H9 (cell line): ENCODE measurements at regions not wholly inside any gene's neighbourhood (a gene's known extent, or its start where the extent isn't known, plus 50 kb on each side); places are given as distances from the start of the nearest gene placed in this dataset.

ENCODE experiments used
- DNase-seq: peaks from one replicate; pipeline ENCODE4 v3.0.0-alpha.2; 2017
- H2AFZ ChIP-seq: one replicate; pipeline ENCODE4 v1.6.1; 2013; ENCODE audit warnings: mild to moderate bottlenecking, low read length, control low read depth, moderate library complexity
- H2AK5ac ChIP-seq: 2 replicates; pipeline ENCODE4 v1.6.1; 2013; ENCODE audit warnings: low read length, control low read depth, mixed read lengths; ENCODE audit not compliant: insufficient read length
- H2BK120ac ChIP-seq: one replicate; pipeline ENCODE4 v1.6.1; 2013; ENCODE audit warnings: low read depth, mild to moderate bottlenecking, low read length, control low read depth, inconsistent platforms; ENCODE audit not compliant: poor library complexity, severe bottlenecking
- H2BK12ac ChIP-seq: 2 replicates; pipeline ENCODE4 v1.6.1; 2013; ENCODE audit warnings: low read length, control low read depth, mixed read lengths, low read depth; ENCODE audit not compliant: insufficient read length
- H2BK15ac ChIP-seq: 2 replicates; pipeline ENCODE4 v1.6.1; 2013; ENCODE audit warnings: low read depth, low read length, control low read depth
- H2BK20ac ChIP-seq: one replicate; pipeline ENCODE4 v1.6.1; 2013; ENCODE audit warnings: low read depth, mild to moderate bottlenecking, low read length, control low read depth, inconsistent platforms; ENCODE audit not compliant: poor library complexity, severe bottlenecking
- H2BK5ac ChIP-seq: 2 replicates; pipeline ENCODE4 v1.6.1; 2013; ENCODE audit warnings: low read length, control low read depth, mixed read lengths; ENCODE audit not compliant: insufficient read length
- H3K14ac ChIP-seq: 2 replicates; pipeline ENCODE4 v1.6.1; 2013; ENCODE audit warnings: low read length, control low read depth; ENCODE audit not compliant: insufficient read depth
- H3K18ac ChIP-seq: 2 replicates; pipeline ENCODE4 v1.6.1; 2013; ENCODE audit warnings: low read depth, mild to moderate bottlenecking, mixed read lengths, low read length, control low read depth; ENCODE audit not compliant: insufficient read length
- H3K23ac ChIP-seq: 2 replicates; pipeline ENCODE4 v1.6.1; 2013; ENCODE audit warnings: low read length, control low read depth, mixed read lengths, low read depth; ENCODE audit not compliant: insufficient read length
- H3K23me2 ChIP-seq: 2 replicates; pipeline ENCODE4 v1.6.1; 2013; ENCODE audit warnings: low read depth, mild to moderate bottlenecking, mixed read lengths, low read length, control low read depth; ENCODE audit not compliant: insufficient read length, poor library complexity, severe bottlenecking
- H3K27ac ChIP-seq: 2 replicates; pipeline ENCODE4 v1.5.1; 2013; ENCODE audit warnings: low read length, control low read depth, mixed read lengths, low read depth; ENCODE audit not compliant: insufficient read length
- H3K27me3 ChIP-seq: 2 replicates; pipeline ENCODE4 v1.6.1; 2013; ENCODE audit warnings: low read length, control low read depth, inconsistent platforms; ENCODE audit not compliant: insufficient read depth
- H3K4ac ChIP-seq: 2 replicates; pipeline ENCODE4 v1.6.1; 2013; ENCODE audit warnings: low read depth, mild to moderate bottlenecking, control low read depth, inconsistent platforms, low read length, moderate library complexity
- H3K4me1 ChIP-seq: 2 replicates; pipeline ENCODE4 v1.6.1; 2013; ENCODE audit warnings: low read length, control low read depth, inconsistent platforms; ENCODE audit not compliant: insufficient read depth
- H3K4me2 ChIP-seq: 2 replicates; pipeline ENCODE4 v1.6.1; 2013; ENCODE audit warnings: low read length, control low read depth, mixed read lengths; ENCODE audit not compliant: insufficient read length, insufficient read depth
- H3K56ac ChIP-seq: 2 replicates; pipeline ENCODE4 v1.6.1; 2013; ENCODE audit warnings: low read depth, mild to moderate bottlenecking, mixed read lengths, low read length, control low read depth; ENCODE audit not compliant: insufficient read length
- H3K79me1 ChIP-seq: 2 replicates; pipeline ENCODE4 v1.6.1; 2013; ENCODE audit warnings: low read depth, mild to moderate bottlenecking, moderate library complexity, low read length, control low read depth, inconsistent platforms; ENCODE audit not compliant: insufficient read depth, poor library complexity, severe bottlenecking
- H3K79me2 ChIP-seq: 2 replicates; pipeline ENCODE4 v1.6.1; 2013; ENCODE audit warnings: low read length, control low read depth, inconsistent platforms; ENCODE audit not compliant: insufficient read depth
- H3K9ac ChIP-seq: 2 replicates; pipeline ENCODE4 v1.6.1; 2013; ENCODE audit warnings: low read length, control low read depth, mixed read lengths; ENCODE audit not compliant: insufficient read length; ENCODE audit errors: extremely low read depth
- H3K9me3 ChIP-seq: one replicate; pipeline ENCODE4 v1.6.1; 2013; ENCODE audit warnings: low read depth, low read length, inconsistent platforms; ENCODE audit not compliant: control insufficient read depth
- H3T11ph ChIP-seq: one replicate; pipeline ENCODE4 v1.6.1; 2013; ENCODE audit warnings: mild to moderate bottlenecking, low read length, control low read depth, inconsistent platforms
- H4K20me1 ChIP-seq: one replicate; pipeline ENCODE4 v1.6.1; 2013; ENCODE audit not compliant: control insufficient read depth, insufficient read length, insufficient read depth
- H4K5ac ChIP-seq: 2 replicates; pipeline ENCODE4 v1.6.1; 2013; ENCODE audit warnings: low read depth, mild to moderate bottlenecking, mixed read lengths, low read length, control low read depth; ENCODE audit not compliant: insufficient read length
- H4K8ac ChIP-seq: replicated peaks from 2 replicates; pipeline ENCODE4 v1.6.1; 2013; ENCODE audit warnings: low read length, control low read depth, mixed read lengths, low read depth; ENCODE audit not compliant: insufficient read length
- H4K91ac ChIP-seq: 2 replicates; pipeline ENCODE4 v1.6.1; 2013; ENCODE audit warnings: low read depth, mild to moderate bottlenecking, moderate library complexity, mixed read lengths, low read length, control low read depth; ENCODE audit not compliant: insufficient read length
- H3K27ac Mint-ChIP-seq, 3 experiments: 2 replicates in 2 of 3; 3 replicates in 1 of 3; pipeline ENCODE4 v1.8.0; 2020 to 2021; ENCODE audit warnings: mixed read lengths in 3 of 3, mild to moderate bottlenecking in 1 of 3, moderate library complexity in 1 of 3
- H3K27me3 Mint-ChIP-seq: 2 replicates; pipeline ENCODE4 v1.8.0; 2021; ENCODE audit warnings: low read depth, mild to moderate bottlenecking, moderate library complexity, mixed read lengths
- H3K36me3 Mint-ChIP-seq, 3 experiments: 2 replicates in 2 of 3; 3 replicates in 1 of 3; pipeline ENCODE4 v1.8.0; 2020 to 2021; ENCODE audit warnings: low read depth in 3 of 3, mixed read lengths in 3 of 3; ENCODE audit not compliant: insufficient read depth in 1 of 3
- H3K4me1 Mint-ChIP-seq, 2 experiments: 2 replicates each; pipeline ENCODE4 v1.8.0; 2020; ENCODE audit warnings: mixed read lengths in 2 of 2
- H3K4me3 Mint-ChIP-seq, 2 experiments: 2 replicates in 1 of 2; 3 replicates in 1 of 2; pipeline ENCODE4 v1.8.0; 2020 to 2021; ENCODE audit warnings: mild to moderate bottlenecking in 2 of 2, mixed read lengths in 2 of 2, moderate library complexity in 1 of 2
- H3K9me3 Mint-ChIP-seq, 2 experiments: 2 replicates in 1 of 2; 3 replicates in 1 of 2; pipeline ENCODE4 v1.8.0; 2020; ENCODE audit warnings: mild to moderate bottlenecking in 2 of 2, mixed read lengths in 2 of 2, moderate library complexity in 1 of 2
- CTCF ChIP-seq: fragments of 200-600 bp; sonication (generic); conservative IDR thresholded peaks from 3 replicates; pipeline ENCODE4 v1.8.0; 2021; ENCODE audit warnings: antibody characterized with exemption, mild to moderate bottlenecking
- WGBS: extraction: QIAGEN DNeasy Blood & Tissue Kit; methylation state at CpG from one replicate; pipeline ENCODE4 v1.1.7; 2013; ENCODE audit warnings: missing lambda C conversion rate, low lambda C conversion rate, mixed read lengths; ENCODE audit not compliant: insufficient read length; ENCODE audit errors: extremely low coverage; 5-methylcytosine and 5-hydroxymethylcytosine counted together

GRCh38 chr17:14803826-14804225 is 461.3 kb downstream of the PMP22 start:
- Mint-ChIP-seq H3K4me1 (peaks cover 7% of the 10 kb centered on the region in 2 experiments), H3K27me3 (peaks cover 2% of the 10 kb centered on the region; the same call in 1 of the 2 replicates), H3K9me3 (peaks cover 0 to 5% of the 10 kb centered on the region in 2 experiments; a peak in 2 of 5 replicates), H3K36me3 (0 out of 7 replicates have a peak, but pooled peaks cover 0 to 4% (median 0%) of the 10 kb centered on the region in 3 experiments), H3K4me3 (no peak overlapping the region), H3K27ac (no peak overlapping the region; a peak in 1 of 7 replicates)
- Histone ChIP-seq H4K20me1 (no peaks in the 10 kb centered on the region), H3K4me1 (no peaks in the 10 kb centered on the region), H2AK5ac (no peak overlapping the region), H2BK5ac (no peak overlapping the region), H3K4me2 (no peak overlapping the region), H3K4ac (no peak overlapping the region), H3K18ac (no peak overlapping the region), H2AFZ (no peak overlapping the region), H4K91ac (no peak overlapping the region), H3K79me1 (no peaks in the 10 kb centered on the region), H3K27me3 (no peaks in the 10 kb centered on the region), H2BK20ac (no peak overlapping the region), H3K56ac (no peak overlapping the region), H2BK12ac (no peak overlapping the region), H3K23ac (no peak overlapping the region), H3K79me2 (no peaks in the 10 kb centered on the region), H2BK120ac (no peak overlapping the region), H4K5ac (no peak overlapping the region), H3T11ph (no peak overlapping the region), H3K23me2 (no peaks in the 10 kb centered on the region), H3K27ac (no peak overlapping the region), H3K9ac (no peak overlapping the region), H2BK15ac (no peak overlapping the region), H4K8ac (no peak overlapping the region), H3K14ac (no peak overlapping the region), H3K9me3 (no peaks in the 10 kb centered on the region)
- no peak for DNase-seq
- TF ChIP-seq CTCF, result no peak
- WGBS, result no CpG with 5 or more reads among the region's 3 CpGs
